SK-N-SH (cell line): ENCODE measurements at regions not wholly inside any gene's neighbourhood (a gene's known extent, or its start where the extent isn't known, plus 50 kb on each side); places are given as distances from the start of the nearest gene placed in this dataset.

Experiments
- CTCF ChIA-PET: fragments of 300-600, 350-600 bp; formaldehyde crosslinking; extraction: SDS; loops from one replicate; lab custom pipeline; 2021; lab: Yijun Ruan, JAX
- POLR2A ChIA-PET: fragments of 350-600 bp; sonication (Branson Sonifier 250); formaldehyde crosslinking; extraction: SDS; loops from one replicate; lab custom pipeline; 2020; ENCODE audit warnings: antibody characterized with exemption, inconsistent platforms; lab: Yijun Ruan, JAX
- DNase-seq: peaks from one replicate; pipeline ENCODE4 v3.0.0; 2012
- H2AFZ ChIP-seq: fragments of 200-600 bp; sonication (generic); 2 replicates; pipeline ENCODE4 v1.8.1; 2016; ENCODE audit warnings: antibody characterized with exemption, mild to moderate bottlenecking, low read depth
- H3F3A ChIP-seq: fragments of 200-600 bp; sonication (generic); replicated peaks from 2 replicates; pipeline ENCODE3; 2016; ENCODE audit warnings: antibody characterized with exemption, mild to moderate bottlenecking; ENCODE audit not compliant: insufficient read depth
- H3K27ac ChIP-seq, 2 experiments: fragments of 200-500 bp in 1 of 2; fragments of 200-600 bp in 1 of 2; sonication (Bioruptor generic) in 1 of 2; sonication (generic), shearing (Covaris generic) in 1 of 2; 2 replicates each; pipeline versions ENCODE4 v1.5.1 to v1.6.1; 2014 to 2016; ENCODE audit warnings: low read depth in 2 of 2, inconsistent platforms in 1 of 2, low read length in 1 of 2, mild to moderate bottlenecking in 1 of 2, mixed read lengths in 1 of 2
- H3K27me3 ChIP-seq: fragments of 200-600 bp; sonication (generic), shearing (Covaris generic); 2 replicates; pipeline ENCODE4 v1.6.1; 2016; ENCODE audit warnings: mixed run types; ENCODE audit not compliant: insufficient read depth
- H3K36me3 ChIP-seq, 2 experiments: fragments of 200-500 bp in 1 of 2; fragments of 200-600 bp in 1 of 2; sonication (Bioruptor generic) in 1 of 2; sonication (generic) in 1 of 2; replicated peaks in 1 of 2; 2 replicates each; pipeline versions ENCODE3 to v1.5.1; 2014 to 2016; ENCODE audit warnings: low read length in 1 of 2, mild to moderate bottlenecking in 1 of 2; ENCODE audit not compliant: insufficient read depth in 2 of 2, control insufficient read depth in 1 of 2
- H3K4me1 ChIP-seq, 2 experiments: fragments of 200-500 bp in 1 of 2; fragments of 200-600 bp in 1 of 2; sonication (Bioruptor generic) in 1 of 2; sonication (generic), shearing (Covaris generic) in 1 of 2; 2 replicates each; pipeline versions ENCODE4 v1.5.1 to v1.6.1; 2014 to 2016; ENCODE audit warnings: low read depth in 1 of 2, low read length in 1 of 2, mixed run types in 1 of 2; ENCODE audit not compliant: insufficient read depth in 2 of 2, control insufficient read depth in 1 of 2
- H3K4me2 ChIP-seq: fragments of 200-600 bp; sonication (generic), shearing (Covaris generic); 2 replicates; pipeline ENCODE4 v1.6.1; 2017; ENCODE audit warnings: mixed run types
- H3K4me3 ChIP-seq, 2 experiments: fragments of 200-500 bp in 1 of 2; fragments of 200-600 bp in 1 of 2; sonication (Bioruptor generic) in 1 of 2; sonication (generic), shearing (Covaris generic) in 1 of 2; 2 replicates each; pipeline versions ENCODE4 v1.5.1 to v1.8.1; 2014 to 2016; ENCODE audit warnings: low read depth in 2 of 2, inconsistent platforms in 1 of 2, low read length in 1 of 2, mild to moderate bottlenecking in 1 of 2, mixed read lengths in 1 of 2, moderate library complexity in 1 of 2
- H3K79me2 ChIP-seq: fragments of 200-600 bp; sonication (generic); 2 replicates; pipeline ENCODE4 v1.8.1; 2017; ENCODE audit warnings: mild to moderate bottlenecking; ENCODE audit not compliant: insufficient read depth
- H3K9ac ChIP-seq: fragments of 200-600 bp; sonication (generic); 2 replicates; pipeline ENCODE4 v1.6.1; 2017; ENCODE audit warnings: mixed run types
- H3K9me2 ChIP-seq: fragments of 200-600 bp; sonication (generic); 2 replicates; pipeline ENCODE4 v1.6.1; 2017; ENCODE audit warnings: mixed run types
- H3K9me3 ChIP-seq: fragments of 200-600 bp; sonication (generic); 2 replicates; pipeline ENCODE4 v1.6.1; 2017; ENCODE audit warnings: mixed run types, mild to moderate bottlenecking, moderate library complexity
- H4K20me1 ChIP-seq: fragments of 200-600 bp; sonication (generic); 2 replicates; pipeline ENCODE4 v1.6.1; 2017; ENCODE audit warnings: mild to moderate bottlenecking, mixed run types; ENCODE audit not compliant: insufficient read depth
- ELF1 ChIP-seq: IDR thresholded peaks from 2 replicates; pipeline ENCODE4 v1.4.0; 2012
- FOSL2 ChIP-seq: IDR thresholded peaks from 2 replicates; pipeline ENCODE4 v1.4.0; 2012; ENCODE audit warnings: low read depth, mild to moderate bottlenecking, moderate library complexity, borderline replicate concordance
- FOXJ3 ChIP-seq: sonication (generic); formaldehyde crosslinking; IDR thresholded peaks from 2 replicates; pipeline ENCODE4 v1.5.1; 2020; ENCODE audit warnings: mild to moderate bottlenecking, missing genetic modification reagents
- GABPA ChIP-seq: IDR thresholded peaks from 2 replicates; pipeline ENCODE4 v1.4.0; 2012; ENCODE audit warnings: low read depth, mild to moderate bottlenecking
- GATA2 ChIP-seq: sonication (generic); formaldehyde crosslinking; IDR thresholded peaks from 2 replicates; pipeline ENCODE4 v1.5.0; 2020; ENCODE audit warnings: mild to moderate bottlenecking, missing genetic modification reagents
- JUND ChIP-seq: IDR thresholded peaks from 2 replicates; pipeline ENCODE4 v1.4.0; 2012
- NFIC ChIP-seq: IDR thresholded peaks from 2 replicates; pipeline ENCODE4 v1.4.0; 2012; ENCODE audit warnings: borderline replicate concordance
- POLR2AphosphoS5 ChIP-seq: IDR thresholded peaks from 2 replicates; pipeline ENCODE4 v1.6.1; 2012; ENCODE audit warnings: low read depth, low read length
- RFX5 ChIP-seq: IDR thresholded peaks from 2 replicates; pipeline ENCODE4 v1.6.1; 2012; ENCODE audit warnings: mild to moderate bottlenecking, improper control_type of control experiment, low read length
- RXRA ChIP-seq: IDR thresholded peaks from 2 replicates; pipeline ENCODE4 v1.4.0; 2012; ENCODE audit warnings: low read depth, mild to moderate bottlenecking, borderline replicate concordance
- SIN3A ChIP-seq: IDR thresholded peaks from 2 replicates; pipeline ENCODE4 v1.6.1; 2012; ENCODE audit warnings: low read depth, mild to moderate bottlenecking, low read length, moderate library complexity, borderline replicate concordance
- TCF12 ChIP-seq: IDR thresholded peaks from 2 replicates; pipeline ENCODE4 v1.4.0; 2012
- WGBS: methylation state at CpG from one replicate; pipeline ENCODE4 v1.1.6; 2017; ENCODE audit warnings: low lambda C conversion rate; 5-methylcytosine and 5-hydroxymethylcytosine counted together
- TF ChIP-seq, protein P1 (sequence below): fragments of 150-350 bp; IDR thresholded peaks from 2 replicates; pipeline ENCODE4 v1.6.1; 2017; ENCODE audit warnings: antibody characterized with exemption, low read length, low read depth, borderline replicate concordance
- TF ChIP-seq, protein P2 (sequence below): fragments of 200-600 bp; sonication (generic); IDR thresholded peaks from 2 replicates; pipeline ENCODE4 v1.6.1; 2017; ENCODE audit warnings: antibody characterized with exemption, mild to moderate bottlenecking, moderate library complexity
- TF ChIP-seq, protein P3 (sequence below): IDR thresholded peaks from 2 replicates; pipeline ENCODE4 v1.6.1; 2012; ENCODE audit warnings: mild to moderate bottlenecking, low read depth, low read length, moderate library complexity
- TF ChIP-seq, protein P4 (sequence below): IDR thresholded peaks from 2 replicates; pipeline ENCODE4 v1.4.0; 2012; ENCODE audit warnings: low read depth
- TF ChIP-seq, protein P5 (sequence below): IDR thresholded peaks from 2 replicates; pipeline ENCODE4 v1.4.0; 2012; ENCODE audit warnings: low read depth, borderline replicate concordance

DNA sequence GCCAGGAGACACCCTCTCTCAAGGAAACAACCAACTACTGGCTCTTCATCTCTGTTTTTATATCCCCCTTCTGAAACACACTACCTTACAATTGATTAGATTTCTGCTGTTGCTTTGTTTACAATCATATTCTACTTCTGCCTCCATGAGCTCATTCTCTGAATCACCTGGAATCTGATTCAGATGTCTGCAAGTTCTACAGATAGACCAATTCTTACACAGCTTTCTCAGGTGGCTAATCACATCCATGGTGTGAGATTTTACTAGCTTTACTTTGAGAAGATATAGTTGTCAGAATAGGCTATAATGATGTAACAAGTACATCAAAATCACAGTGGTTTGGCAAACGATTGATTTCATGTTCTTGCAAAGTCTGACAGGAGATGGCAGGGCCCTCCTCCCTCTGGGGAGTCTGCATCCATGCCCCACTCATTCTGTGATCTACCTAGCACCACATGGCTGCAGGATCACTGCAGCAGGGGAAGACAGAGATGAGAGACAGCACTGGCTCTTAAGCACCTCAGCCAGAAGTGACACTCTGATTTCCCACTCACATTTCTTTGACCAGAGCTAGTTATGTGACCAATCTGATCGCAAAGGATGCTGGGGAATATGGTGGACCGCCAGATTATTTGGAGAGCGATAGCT lies 243.7 kb downstream of the FOXO1 start:
- CTCF ChIA-PET: interaction anchor here (1.0 kb wide), 1 partner anchor 9 kb away, joined by 3 read pairs; no protein-coding TSS in a partner anchor
- Histone ChIP-seq H3K4me3 (no peak overlapping the region), H3K4me1 (no peaks in the 10 kb centered on the region), H3K9me2 (no peaks in the 10 kb centered on the region), H3K27me3 (no peaks in the 10 kb centered on the region), H3F3A (no peaks in the 10 kb centered on the region), H3K9me3 (no peaks in the 10 kb centered on the region), H3K27ac (no peak overlapping the region), H3K36me3 (no peaks in the 10 kb centered on the region), H3K79me2 (no peaks in the 10 kb centered on the region), H4K20me1 (no peaks in the 10 kb centered on the region), H2AFZ (no peak overlapping the region), H3K9ac (no peak overlapping the region), H3K4me2 (no peak overlapping the region)
- WGBS: 82% methylated on average over 4 of the region's 4 CpGs
- no peak for DNase-seq
- POLR2A ChIA-PET: no interaction called here
- no peak for TF ChIP-seq SIN3A
- TF ChIP-seq, protein P1, sequence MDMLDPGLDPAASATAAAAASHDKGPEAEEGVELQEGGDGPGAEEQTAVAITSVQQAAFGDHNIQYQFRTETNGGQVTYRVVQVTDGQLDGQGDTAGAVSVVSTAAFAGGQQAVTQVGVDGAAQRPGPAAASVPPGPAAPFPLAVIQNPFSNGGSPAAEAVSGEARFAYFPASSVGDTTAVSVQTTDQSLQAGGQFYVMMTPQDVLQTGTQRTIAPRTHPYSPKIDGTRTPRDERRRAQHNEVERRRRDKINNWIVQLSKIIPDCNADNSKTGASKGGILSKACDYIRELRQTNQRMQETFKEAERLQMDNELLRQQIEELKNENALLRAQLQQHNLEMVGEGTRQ: no peak

DNA sequence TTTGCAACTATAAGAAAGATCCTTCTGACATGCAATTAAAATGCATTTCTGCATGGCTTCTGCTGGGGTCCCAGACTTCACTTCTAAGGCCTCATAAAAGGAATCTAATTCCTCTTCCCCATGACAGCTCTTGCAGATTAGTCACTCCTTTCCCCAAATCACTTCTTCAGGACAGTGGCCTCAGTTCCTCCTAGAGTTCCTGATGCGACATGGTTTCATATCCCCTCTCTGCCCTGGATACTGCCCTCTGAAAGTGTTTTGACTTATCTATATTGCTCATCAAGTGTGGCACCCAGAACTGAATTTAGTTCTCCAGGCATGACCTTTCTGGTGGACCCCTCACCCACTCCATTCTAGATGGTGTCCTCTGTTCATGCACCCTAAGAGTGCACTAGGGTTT lies 238.1 kb downstream of the FOXO1 start:
- H3F3A ChIP-seq: no peaks in the 10 kb centered on the region
- no peak overlapping the region for H3K4me2 ChIP-seq
- no peak overlapping the region for H3K27ac ChIP-seq
- no peak overlapping the region for H3K9ac ChIP-seq
- ChIA-PET CTCF (no interaction called here), POLR2A (no interaction called here)
- H3K36me3 ChIP-seq: no peaks in the 10 kb centered on the region
- no peak for DNase-seq
- TF ChIP-seq, protein P1: no peak
- no peak for TF ChIP-seq NFIC
- no peak for TF ChIP-seq GABPA
- TF ChIP-seq FOXJ3 (CRISPR knock-in tag): no peak
- TF ChIP-seq RFX5: no peak
- TF ChIP-seq, protein P2, sequence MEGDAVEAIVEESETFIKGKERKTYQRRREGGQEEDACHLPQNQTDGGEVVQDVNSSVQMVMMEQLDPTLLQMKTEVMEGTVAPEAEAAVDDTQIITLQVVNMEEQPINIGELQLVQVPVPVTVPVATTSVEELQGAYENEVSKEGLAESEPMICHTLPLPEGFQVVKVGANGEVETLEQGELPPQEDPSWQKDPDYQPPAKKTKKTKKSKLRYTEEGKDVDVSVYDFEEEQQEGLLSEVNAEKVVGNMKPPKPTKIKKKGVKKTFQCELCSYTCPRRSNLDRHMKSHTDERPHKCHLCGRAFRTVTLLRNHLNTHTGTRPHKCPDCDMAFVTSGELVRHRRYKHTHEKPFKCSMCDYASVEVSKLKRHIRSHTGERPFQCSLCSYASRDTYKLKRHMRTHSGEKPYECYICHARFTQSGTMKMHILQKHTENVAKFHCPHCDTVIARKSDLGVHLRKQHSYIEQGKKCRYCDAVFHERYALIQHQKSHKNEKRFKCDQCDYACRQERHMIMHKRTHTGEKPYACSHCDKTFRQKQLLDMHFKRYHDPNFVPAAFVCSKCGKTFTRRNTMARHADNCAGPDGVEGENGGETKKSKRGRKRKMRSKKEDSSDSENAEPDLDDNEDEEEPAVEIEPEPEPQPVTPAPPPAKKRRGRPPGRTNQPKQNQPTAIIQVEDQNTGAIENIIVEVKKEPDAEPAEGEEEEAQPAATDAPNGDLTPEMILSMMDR: no peak
- no peak for TF ChIP-seq FOSL2
- TF ChIP-seq TCF12: no peak
- no peak for TF ChIP-seq JUND
- TF ChIP-seq, protein P3, sequence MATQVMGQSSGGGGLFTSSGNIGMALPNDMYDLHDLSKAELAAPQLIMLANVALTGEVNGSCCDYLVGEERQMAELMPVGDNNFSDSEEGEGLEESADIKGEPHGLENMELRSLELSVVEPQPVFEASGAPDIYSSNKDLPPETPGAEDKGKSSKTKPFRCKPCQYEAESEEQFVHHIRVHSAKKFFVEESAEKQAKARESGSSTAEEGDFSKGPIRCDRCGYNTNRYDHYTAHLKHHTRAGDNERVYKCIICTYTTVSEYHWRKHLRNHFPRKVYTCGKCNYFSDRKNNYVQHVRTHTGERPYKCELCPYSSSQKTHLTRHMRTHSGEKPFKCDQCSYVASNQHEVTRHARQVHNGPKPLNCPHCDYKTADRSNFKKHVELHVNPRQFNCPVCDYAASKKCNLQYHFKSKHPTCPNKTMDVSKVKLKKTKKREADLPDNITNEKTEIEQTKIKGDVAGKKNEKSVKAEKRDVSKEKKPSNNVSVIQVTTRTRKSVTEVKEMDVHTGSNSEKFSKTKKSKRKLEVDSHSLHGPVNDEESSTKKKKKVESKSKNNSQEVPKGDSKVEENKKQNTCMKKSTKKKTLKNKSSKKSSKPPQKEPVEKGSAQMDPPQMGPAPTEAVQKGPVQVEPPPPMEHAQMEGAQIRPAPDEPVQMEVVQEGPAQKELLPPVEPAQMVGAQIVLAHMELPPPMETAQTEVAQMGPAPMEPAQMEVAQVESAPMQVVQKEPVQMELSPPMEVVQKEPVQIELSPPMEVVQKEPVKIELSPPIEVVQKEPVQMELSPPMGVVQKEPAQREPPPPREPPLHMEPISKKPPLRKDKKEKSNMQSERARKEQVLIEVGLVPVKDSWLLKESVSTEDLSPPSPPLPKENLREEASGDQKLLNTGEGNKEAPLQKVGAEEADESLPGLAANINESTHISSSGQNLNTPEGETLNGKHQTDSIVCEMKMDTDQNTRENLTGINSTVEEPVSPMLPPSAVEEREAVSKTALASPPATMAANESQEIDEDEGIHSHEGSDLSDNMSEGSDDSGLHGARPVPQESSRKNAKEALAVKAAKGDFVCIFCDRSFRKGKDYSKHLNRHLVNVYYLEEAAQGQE: no peak
- TF ChIP-seq RXRA: no peak
- TF ChIP-seq, protein P4, sequence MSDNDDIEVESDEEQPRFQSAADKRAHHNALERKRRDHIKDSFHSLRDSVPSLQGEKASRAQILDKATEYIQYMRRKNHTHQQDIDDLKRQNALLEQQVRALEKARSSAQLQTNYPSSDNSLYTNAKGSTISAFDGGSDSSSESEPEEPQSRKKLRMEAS: no peak
- no peak for TF ChIP-seq ELF1
- TF ChIP-seq, protein P5, sequence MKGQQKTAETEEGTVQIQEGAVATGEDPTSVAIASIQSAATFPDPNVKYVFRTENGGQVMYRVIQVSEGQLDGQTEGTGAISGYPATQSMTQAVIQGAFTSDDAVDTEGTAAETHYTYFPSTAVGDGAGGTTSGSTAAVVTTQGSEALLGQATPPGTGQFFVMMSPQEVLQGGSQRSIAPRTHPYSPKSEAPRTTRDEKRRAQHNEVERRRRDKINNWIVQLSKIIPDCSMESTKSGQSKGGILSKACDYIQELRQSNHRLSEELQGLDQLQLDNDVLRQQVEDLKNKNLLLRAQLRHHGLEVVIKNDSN: no peak
- no peak for TF ChIP-seq POLR2AphosphoS5
- no peak for TF ChIP-seq GATA2 (CRISPR knock-in tag)
- no peak overlapping the region for H3K4me3 ChIP-seq
- no peaks in the 10 kb centered on the region for H3K79me2 ChIP-seq
- WGBS: 67% methylated on average over 1 of the region's 1 CpG
- no peak overlapping the region for H2AFZ ChIP-seq
- peaks cover 0 to 6% of the 10 kb centered on the region in 2 experiments; a peak in 1 of 4 replicates for H3K4me1 ChIP-seq
- H4K20me1 ChIP-seq: no peaks in the 10 kb centered on the region
- no peaks in the 10 kb centered on the region for H3K9me2 ChIP-seq
- no peaks in the 10 kb centered on the region for H3K27me3 ChIP-seq
- H3K9me3 ChIP-seq: no peaks in the 10 kb centered on the region
